GM23338 (cell line): ENCODE measurements at regions not wholly inside any gene's neighbourhood (a gene's known extent, or its start where the extent isn't known, plus 50 kb on each side); places are given as distances from the start of the nearest gene placed in this dataset.

Experiments
- ATAC-seq: fragments of 200-7000 bp; cut with Tn5 transposase; 3 replicates; pipeline ENCODE4 v1.9.1; 2020
- DNase-seq: peaks from one replicate; pipeline ENCODE4 v3.0.0-alpha.2; 2015; ENCODE audit warnings: low spot score
- H2AFZ ChIP-seq: fragments of 200-600 bp; sonication (generic); 2 replicates; pipeline ENCODE4 v1.8.0; 2016; ENCODE audit warnings: antibody characterized with exemption, mild to moderate bottlenecking, moderate library complexity
- H3F3A ChIP-seq: fragments of 200-600 bp; sonication (generic); replicated peaks from 2 replicates; pipeline ENCODE4 v1.8.0; 2017; ENCODE audit warnings: antibody characterized with exemption, mixed run types, low read depth
- H3K27ac ChIP-seq: fragments of 200-600 bp; sonication (generic); 2 replicates; pipeline ENCODE4 v1.6.1; 2016; ENCODE audit warnings: low read depth
- H3K27me3 ChIP-seq: fragments of 200-600 bp; sonication (generic); 2 replicates; pipeline ENCODE4 v1.8.0; 2016; ENCODE audit warnings: mild to moderate bottlenecking, mixed run types, moderate library complexity; ENCODE audit not compliant: insufficient read depth
- H3K36me3 ChIP-seq: fragments of 200-600 bp; sonication (generic); 2 replicates; pipeline ENCODE4 v1.8.0; 2016; ENCODE audit warnings: mild to moderate bottlenecking; ENCODE audit not compliant: insufficient read depth
- H3K4me1 ChIP-seq: fragments of 200-600 bp; sonication (generic); 2 replicates; pipeline ENCODE4 v1.8.0; 2016; ENCODE audit warnings: mild to moderate bottlenecking, moderate library complexity; ENCODE audit not compliant: insufficient read depth
- H3K4me2 ChIP-seq: fragments of 200-600 bp; sonication (generic); 2 replicates; pipeline ENCODE4 v1.7.1; 2017; ENCODE audit warnings: mixed run types
- H3K4me3 ChIP-seq: fragments of 200-600 bp; sonication (generic); 2 replicates; pipeline ENCODE4 v1.6.1; 2016; ENCODE audit warnings: mixed run types
- H3K79me2 ChIP-seq: fragments of 200-600 bp; sonication (generic); replicated peaks from 2 replicates; pipeline ENCODE4 v1.8.0; 2017; ENCODE audit warnings: mild to moderate bottlenecking; ENCODE audit not compliant: insufficient read depth
- H3K9me2 ChIP-seq: fragments of 200-600 bp; sonication (generic); 2 replicates; pipeline ENCODE4 v1.8.0; 2017; ENCODE audit not compliant: insufficient read depth
- H4K20me1 ChIP-seq: fragments of 200-600 bp; sonication (generic); replicated peaks from 2 replicates; pipeline ENCODE4 v1.8.0; 2017; ENCODE audit warnings: mild to moderate bottlenecking; ENCODE audit not compliant: insufficient read depth
- H3K27ac Mint-ChIP-seq: 2 replicates; pipeline ENCODE4 v1.8.0; 2020; ENCODE audit warnings: inconsistent platforms, mild to moderate bottlenecking, moderate library complexity, mixed read lengths
- H3K27me3 Mint-ChIP-seq: 3 replicates; pipeline ENCODE4 v1.8.0; 2022; ENCODE audit warnings: low read depth, mild to moderate bottlenecking, moderate library complexity, mixed read lengths, inconsistent platforms; ENCODE audit not compliant: insufficient read depth, poor library complexity
- H3K36me3 Mint-ChIP-seq: 3 replicates; pipeline ENCODE4 v1.8.0; 2021; ENCODE audit warnings: low read depth, mild to moderate bottlenecking, inconsistent platforms, moderate library complexity, mixed read lengths
- H3K4me1 Mint-ChIP-seq: 3 replicates; pipeline ENCODE4 v1.8.0; 2020; ENCODE audit warnings: mild to moderate bottlenecking, inconsistent platforms, mixed read lengths
- H3K4me3 Mint-ChIP-seq: 3 replicates; pipeline ENCODE4 v1.8.0; 2021; ENCODE audit warnings: moderate library complexity, mild to moderate bottlenecking, inconsistent platforms, mixed read lengths
- H3K9me3 Mint-ChIP-seq: 3 replicates; pipeline ENCODE4 v1.8.0; 2020; ENCODE audit warnings: moderate library complexity, mild to moderate bottlenecking, inconsistent platforms, mixed read lengths
- CREB1 ChIP-seq: fragments of 250-450 bp; sonication (Bioruptor Pico); IDR thresholded peaks from 2 replicates; pipeline ENCODE4 v1.5.0; 2020; ENCODE audit warnings: low read depth, mild to moderate bottlenecking, moderate library complexity
- ETS1 ChIP-seq: IDR thresholded peaks from 2 replicates; pipeline ENCODE4 v1.6.1; 2016; ENCODE audit warnings: antibody characterized with exemption
- EZH2 ChIP-seq: fragments of 200-600 bp; sonication (generic); IDR thresholded peaks from one replicate; pipeline ENCODE4 v1.8.0; 2017; ENCODE audit warnings: antibody characterized with exemption, mild to moderate bottlenecking, low read depth; ENCODE audit not compliant: unreplicated experiment
- EZH2phosphoT487 ChIP-seq: fragments of 200-600 bp; sonication (generic); IDR thresholded peaks from one replicate; pipeline ENCODE4 v1.8.1; 2018; ENCODE audit warnings: antibody characterized with exemption; ENCODE audit not compliant: unreplicated experiment
- JUNB ChIP-seq: IDR thresholded peaks from one replicate; pipeline ENCODE4 v1.6.1; 2016; ENCODE audit warnings: antibody characterized with exemption; ENCODE audit not compliant: unreplicated experiment
- NANOG ChIP-seq: IDR thresholded peaks from 2 replicates; pipeline ENCODE4 v1.6.1; 2016; ENCODE audit warnings: antibody characterized with exemption, borderline replicate concordance
- POLR2AphosphoS5 ChIP-seq: IDR thresholded peaks from 2 replicates; pipeline ENCODE4 v1.6.1; 2016; ENCODE audit warnings: antibody characterized with exemption, low read depth
- REST ChIP-seq: IDR thresholded peaks from one replicate; pipeline ENCODE4 v1.6.1; 2018; ENCODE audit warnings: antibody characterized with exemption; ENCODE audit not compliant: unreplicated experiment
- STAT1 ChIP-seq: IDR thresholded peaks from one replicate; pipeline ENCODE4 v1.6.1; 2016; ENCODE audit warnings: antibody characterized with exemption; ENCODE audit not compliant: unreplicated experiment
- ZNF114 ChIP-seq: fragments of 250-450 bp; sonication (Bioruptor Pico); IDR thresholded peaks from 2 replicates; pipeline ENCODE4 v1.5.0; 2020; ENCODE audit warnings: mild to moderate bottlenecking, moderate library complexity
- ZNF331 ChIP-seq: fragments of 250-450 bp; sonication (Bioruptor Pico); IDR thresholded peaks from 2 replicates; pipeline ENCODE4 v1.5.0; 2020; ENCODE audit warnings: low read depth, mild to moderate bottlenecking, moderate library complexity
- TF ChIP-seq, protein P1 (sequence below): fragments of 250-450 bp; sonication (Bioruptor Pico); IDR thresholded peaks from 2 replicates; pipeline ENCODE4 v1.5.0; 2020; ENCODE audit warnings: mild to moderate bottlenecking, moderate library complexity
- TF ChIP-seq, protein P2 (sequence below), 2 experiments: fragments of 200-600 bp in 1 of 2; sonication (generic) in 1 of 2; conservative IDR thresholded peaks; 2 replicates each; pipeline versions ENCODE4 v1.5.1 to v1.6.1; 2016 to 2017; ENCODE audit warnings: antibody characterized with exemption in 2 of 2, low read depth in 2 of 2, mild to moderate bottlenecking in 2 of 2, moderate library complexity in 1 of 2

GRCh38 chr4:54882616-54883015 lies 224.9 kb downstream of the KIT start:
- Histone ChIP-seq H3K79me2 (no peaks in the 10 kb centered on the region), H2AFZ (no peak overlapping the region), H4K20me1 (no peaks in the 10 kb centered on the region), H3K9me2 (no peaks in the 10 kb centered on the region), H3K27me3 (no peaks in the 10 kb centered on the region), H3K36me3 (no peaks in the 10 kb centered on the region), H3F3A (no peaks in the 10 kb centered on the region), H3K4me2 (no peak overlapping the region), H3K4me1 (no peaks in the 10 kb centered on the region), H3K4me3 (no peak overlapping the region), H3K27ac (no peak overlapping the region)
- DNase-seq (no peak), ATAC-seq (no peak)
- Mint-ChIP-seq H3K4me1 (peaks cover 5% of the 10 kb centered on the region; the same call in 2 of the 3 replicates), H3K27me3 (peaks cover 1% of the 10 kb centered on the region), H3K9me3 (no peaks in the 10 kb centered on the region), H3K4me3 (no peak overlapping the region), H3K27ac (no peak overlapping the region), H3K36me3 (no peaks in the 10 kb centered on the region)
- no peak for TF ChIP-seq JUNB
- TF ChIP-seq, protein P1, sequence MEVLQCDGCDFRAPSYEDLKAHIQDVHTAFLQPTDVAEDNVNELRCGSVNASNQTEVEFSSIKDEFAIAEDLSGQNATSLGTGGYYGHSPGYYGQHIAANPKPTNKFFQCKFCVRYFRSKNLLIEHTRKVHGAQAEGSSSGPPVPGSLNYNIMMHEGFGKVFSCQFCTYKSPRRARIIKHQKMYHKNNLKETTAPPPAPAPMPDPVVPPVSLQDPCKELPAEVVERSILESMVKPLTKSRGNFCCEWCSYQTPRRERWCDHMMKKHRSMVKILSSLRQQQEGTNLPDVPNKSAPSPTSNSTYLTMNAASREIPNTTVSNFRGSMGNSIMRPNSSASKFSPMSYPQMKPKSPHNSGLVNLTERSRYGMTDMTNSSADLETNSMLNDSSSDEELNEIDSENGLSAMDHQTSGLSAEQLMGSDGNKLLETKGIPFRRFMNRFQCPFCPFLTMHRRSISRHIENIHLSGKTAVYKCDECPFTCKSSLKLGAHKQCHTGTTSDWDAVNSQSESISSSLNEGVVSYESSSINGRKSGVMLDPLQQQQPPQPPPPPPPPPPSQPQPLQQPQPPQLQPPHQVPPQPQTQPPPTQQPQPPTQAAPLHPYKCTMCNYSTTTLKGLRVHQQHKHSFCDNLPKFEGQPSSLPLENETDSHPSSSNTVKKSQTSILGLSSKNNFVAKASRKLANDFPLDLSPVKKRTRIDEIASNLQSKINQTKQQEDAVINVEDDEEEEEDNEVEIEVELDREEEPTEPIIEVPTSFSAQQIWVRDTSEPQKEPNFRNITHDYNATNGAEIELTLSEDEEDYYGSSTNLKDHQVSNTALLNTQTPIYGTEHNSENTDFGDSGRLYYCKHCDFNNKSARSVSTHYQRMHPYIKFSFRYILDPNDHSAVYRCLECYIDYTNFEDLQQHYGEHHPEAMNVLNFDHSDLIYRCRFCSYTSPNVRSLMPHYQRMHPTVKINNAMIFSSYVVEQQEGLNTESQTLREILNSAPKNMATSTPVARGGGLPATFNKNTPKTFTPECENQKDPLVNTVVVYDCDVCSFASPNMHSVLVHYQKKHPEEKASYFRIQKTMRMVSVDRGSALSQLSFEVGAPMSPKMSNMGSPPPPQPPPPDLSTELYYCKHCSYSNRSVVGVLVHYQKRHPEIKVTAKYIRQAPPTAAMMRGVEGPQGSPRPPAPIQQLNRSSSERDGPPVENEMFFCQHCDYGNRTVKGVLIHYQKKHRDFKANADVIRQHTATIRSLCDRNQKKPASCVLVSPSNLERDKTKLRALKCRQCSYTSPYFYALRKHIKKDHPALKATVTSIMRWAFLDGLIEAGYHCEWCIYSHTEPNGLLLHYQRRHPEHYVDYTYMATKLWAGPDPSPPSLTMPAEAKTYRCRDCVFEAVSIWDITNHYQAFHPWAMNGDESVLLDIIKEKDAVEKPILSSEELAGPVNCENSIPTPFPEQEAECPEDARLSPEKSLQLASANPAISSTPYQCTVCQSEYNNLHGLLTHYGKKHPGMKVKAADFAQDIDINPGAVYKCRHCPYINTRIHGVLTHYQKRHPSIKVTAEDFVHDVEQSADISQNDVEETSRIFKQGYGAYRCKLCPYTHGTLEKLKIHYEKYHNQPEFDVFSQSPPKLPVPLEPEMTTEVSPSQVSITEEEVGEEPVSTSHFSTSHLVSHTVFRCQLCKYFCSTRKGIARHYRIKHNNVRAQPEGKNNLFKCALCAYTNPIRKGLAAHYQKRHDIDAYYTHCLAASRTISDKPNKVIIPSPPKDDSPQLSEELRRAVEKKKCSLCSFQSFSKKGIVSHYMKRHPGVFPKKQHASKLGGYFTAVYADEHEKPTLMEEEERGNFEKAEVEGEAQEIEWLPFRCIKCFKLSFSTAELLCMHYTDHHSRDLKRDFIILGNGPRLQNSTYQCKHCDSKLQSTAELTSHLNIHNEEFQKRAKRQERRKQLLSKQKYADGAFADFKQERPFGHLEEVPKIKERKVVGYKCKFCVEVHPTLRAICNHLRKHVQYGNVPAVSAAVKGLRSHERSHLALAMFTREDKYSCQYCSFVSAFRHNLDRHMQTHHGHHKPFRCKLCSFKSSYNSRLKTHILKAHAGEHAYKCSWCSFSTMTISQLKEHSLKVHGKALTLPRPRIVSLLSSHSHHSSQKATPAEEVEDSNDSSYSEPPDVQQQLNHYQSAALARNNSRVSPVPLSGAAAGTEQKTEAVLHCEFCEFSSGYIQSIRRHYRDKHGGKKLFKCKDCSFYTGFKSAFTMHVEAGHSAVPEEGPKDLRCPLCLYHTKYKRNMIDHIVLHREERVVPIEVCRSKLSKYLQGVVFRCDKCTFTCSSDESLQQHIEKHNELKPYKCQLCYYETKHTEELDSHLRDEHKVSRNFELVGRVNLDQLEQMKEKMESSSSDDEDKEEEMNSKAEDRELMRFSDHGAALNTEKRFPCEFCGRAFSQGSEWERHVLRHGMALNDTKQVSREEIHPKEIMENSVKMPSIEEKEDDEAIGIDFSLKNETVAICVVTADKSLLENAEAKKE = no peak
- no peak for TF ChIP-seq STAT1
- no peak for TF ChIP-seq ZNF114 (CRISPR knock-in tag)
- no peak for TF ChIP-seq ZNF331 (CRISPR knock-in tag)
- TF ChIP-seq POLR2AphosphoS5 = no peak
- no peak for TF ChIP-seq ETS1
- no peak for TF ChIP-seq NANOG
- TF ChIP-seq, protein P2, sequence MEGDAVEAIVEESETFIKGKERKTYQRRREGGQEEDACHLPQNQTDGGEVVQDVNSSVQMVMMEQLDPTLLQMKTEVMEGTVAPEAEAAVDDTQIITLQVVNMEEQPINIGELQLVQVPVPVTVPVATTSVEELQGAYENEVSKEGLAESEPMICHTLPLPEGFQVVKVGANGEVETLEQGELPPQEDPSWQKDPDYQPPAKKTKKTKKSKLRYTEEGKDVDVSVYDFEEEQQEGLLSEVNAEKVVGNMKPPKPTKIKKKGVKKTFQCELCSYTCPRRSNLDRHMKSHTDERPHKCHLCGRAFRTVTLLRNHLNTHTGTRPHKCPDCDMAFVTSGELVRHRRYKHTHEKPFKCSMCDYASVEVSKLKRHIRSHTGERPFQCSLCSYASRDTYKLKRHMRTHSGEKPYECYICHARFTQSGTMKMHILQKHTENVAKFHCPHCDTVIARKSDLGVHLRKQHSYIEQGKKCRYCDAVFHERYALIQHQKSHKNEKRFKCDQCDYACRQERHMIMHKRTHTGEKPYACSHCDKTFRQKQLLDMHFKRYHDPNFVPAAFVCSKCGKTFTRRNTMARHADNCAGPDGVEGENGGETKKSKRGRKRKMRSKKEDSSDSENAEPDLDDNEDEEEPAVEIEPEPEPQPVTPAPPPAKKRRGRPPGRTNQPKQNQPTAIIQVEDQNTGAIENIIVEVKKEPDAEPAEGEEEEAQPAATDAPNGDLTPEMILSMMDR (conservative IDR thresholded peaks at IDR 0.05; ENCODE audit: low read depth in 2 of 2) = no peak
- no peak for TF ChIP-seq CREB1 (CRISPR knock-in tag)
- TF ChIP-seq REST = no peak
- TF ChIP-seq EZH2phosphoT487 = no peak
- TF ChIP-seq EZH2 = no peak
